ENCODE measurements at regions not wholly inside any gene's neighbourhood (a gene's known extent, or its start where the extent isn't known, plus 50 kb on each side); places are given as distances from the start of the nearest gene placed in this dataset.

DNA sequence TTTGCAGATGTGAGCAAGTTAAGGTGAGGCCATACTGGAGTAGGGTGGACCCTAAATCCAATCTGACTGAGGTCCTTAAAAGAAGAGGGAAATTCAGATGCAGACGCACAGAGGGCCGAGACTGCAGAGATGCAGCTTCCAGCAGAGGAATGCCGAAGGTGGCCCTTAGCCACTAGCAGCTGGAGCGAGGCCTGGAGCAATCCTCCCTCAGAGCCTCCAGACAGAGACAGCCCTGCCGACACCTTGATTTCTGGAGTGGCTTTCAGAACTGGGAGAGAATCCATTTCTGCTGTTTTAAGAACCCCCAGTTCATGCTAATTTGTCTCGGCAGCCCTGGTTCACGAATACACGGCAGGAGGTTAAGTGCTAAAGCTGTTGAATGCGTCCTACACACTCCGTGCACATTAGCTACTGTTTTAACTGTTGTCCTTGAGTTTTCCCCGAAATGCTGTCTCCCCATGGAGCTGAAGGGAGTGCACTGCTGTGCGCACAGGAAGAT lies 135.5 kb downstream of the IRF8 start:
- no peak for DNase-seq (ENCODE audit: low read depth)

DNA sequence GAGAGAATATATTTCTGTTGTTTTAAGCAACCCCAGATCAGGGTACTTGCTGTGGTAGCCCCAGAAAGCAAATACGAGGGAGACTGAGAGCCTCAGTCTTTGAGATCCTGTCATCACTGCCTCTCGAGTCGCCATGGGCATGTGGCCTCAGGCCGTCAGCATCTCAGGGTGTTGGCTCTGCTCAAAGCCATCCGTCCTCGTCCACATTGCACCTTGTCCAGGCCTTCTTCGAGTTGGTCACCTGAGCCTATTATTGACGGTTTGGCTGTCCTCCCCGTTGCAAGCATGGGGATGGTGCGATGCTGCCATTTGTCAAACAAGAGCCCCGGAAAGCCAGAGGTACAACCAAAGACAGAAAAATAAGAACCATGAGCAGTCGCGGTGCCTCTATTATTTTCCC lies 136.9 kb downstream of the IRF8 start:
- TF ChIP-seq, protein P1, sequence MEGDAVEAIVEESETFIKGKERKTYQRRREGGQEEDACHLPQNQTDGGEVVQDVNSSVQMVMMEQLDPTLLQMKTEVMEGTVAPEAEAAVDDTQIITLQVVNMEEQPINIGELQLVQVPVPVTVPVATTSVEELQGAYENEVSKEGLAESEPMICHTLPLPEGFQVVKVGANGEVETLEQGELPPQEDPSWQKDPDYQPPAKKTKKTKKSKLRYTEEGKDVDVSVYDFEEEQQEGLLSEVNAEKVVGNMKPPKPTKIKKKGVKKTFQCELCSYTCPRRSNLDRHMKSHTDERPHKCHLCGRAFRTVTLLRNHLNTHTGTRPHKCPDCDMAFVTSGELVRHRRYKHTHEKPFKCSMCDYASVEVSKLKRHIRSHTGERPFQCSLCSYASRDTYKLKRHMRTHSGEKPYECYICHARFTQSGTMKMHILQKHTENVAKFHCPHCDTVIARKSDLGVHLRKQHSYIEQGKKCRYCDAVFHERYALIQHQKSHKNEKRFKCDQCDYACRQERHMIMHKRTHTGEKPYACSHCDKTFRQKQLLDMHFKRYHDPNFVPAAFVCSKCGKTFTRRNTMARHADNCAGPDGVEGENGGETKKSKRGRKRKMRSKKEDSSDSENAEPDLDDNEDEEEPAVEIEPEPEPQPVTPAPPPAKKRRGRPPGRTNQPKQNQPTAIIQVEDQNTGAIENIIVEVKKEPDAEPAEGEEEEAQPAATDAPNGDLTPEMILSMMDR (IDR thresholded peaks at IDR 0.05; ENCODE audit: insufficient read depth, low read length), result no peak
- no peak for DNase-seq (ENCODE audit: low read depth)
- H3K4me3 ChIP-seq (ENCODE audit: low read depth, low read length), result no peak overlapping the region

More for the DNA sequence above, 135.5 kb downstream of the IRF8 start:
- TF ChIP-seq, protein P1 (IDR thresholded peaks at IDR 0.05; ENCODE audit: insufficient read depth, low read length), result no peak
- no peak overlapping the region for H3K4me3 ChIP-seq (ENCODE audit: low read depth, low read length)

DNA sequence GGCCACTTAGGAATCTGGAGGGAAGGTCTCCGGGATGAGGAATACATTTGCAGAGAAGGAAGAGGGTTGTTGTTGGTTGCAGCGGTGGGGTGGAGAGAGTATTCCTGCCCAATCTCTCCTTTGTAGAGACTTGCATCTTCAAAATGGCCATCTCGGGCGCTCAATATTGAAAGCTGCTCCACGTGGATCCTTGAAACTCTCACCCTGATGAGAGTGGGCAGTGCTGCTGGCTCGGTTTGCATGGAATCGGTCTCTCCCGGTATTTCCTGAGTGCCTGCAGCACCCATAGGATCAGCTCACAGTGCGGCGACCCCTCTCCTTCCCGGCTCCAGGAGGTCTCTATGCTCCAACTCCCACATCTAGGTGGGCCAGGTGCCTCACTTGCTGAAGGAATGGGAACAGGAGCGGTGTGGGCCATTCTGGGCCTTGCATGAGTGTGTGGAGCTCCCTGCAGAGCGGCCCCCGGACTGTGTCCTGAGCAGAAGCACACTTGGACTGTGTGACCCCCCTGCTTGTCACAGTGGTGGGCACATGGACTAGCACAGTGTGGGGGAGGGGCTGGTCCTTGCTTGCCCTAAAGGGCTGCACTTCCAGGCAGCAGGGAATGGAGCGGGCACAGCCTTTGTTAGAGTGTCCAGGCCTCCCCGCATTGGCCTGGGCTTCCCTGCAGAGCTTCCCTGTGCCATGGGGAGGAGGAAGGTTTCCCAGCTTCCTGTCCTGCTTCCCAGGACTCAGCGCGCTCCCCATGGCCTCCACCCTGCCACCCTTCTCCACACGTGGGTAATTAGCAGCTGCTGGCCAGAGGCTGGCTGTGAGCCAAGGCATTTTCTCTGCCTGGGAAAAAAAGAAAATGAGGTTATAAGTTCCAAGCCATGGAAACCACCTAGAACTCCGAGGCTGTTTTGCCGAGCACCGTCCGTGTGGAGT lies 139.3 kb downstream of the IRF8 start:
- no peak overlapping the region for H3K4me3 ChIP-seq (ENCODE audit: low read depth, low read length)
- TF ChIP-seq, protein P1 (IDR thresholded peaks at IDR 0.05; ENCODE audit: insufficient read depth, low read length), result no peak
- DNase-seq (ENCODE audit: low read depth), result no peak

DNA sequence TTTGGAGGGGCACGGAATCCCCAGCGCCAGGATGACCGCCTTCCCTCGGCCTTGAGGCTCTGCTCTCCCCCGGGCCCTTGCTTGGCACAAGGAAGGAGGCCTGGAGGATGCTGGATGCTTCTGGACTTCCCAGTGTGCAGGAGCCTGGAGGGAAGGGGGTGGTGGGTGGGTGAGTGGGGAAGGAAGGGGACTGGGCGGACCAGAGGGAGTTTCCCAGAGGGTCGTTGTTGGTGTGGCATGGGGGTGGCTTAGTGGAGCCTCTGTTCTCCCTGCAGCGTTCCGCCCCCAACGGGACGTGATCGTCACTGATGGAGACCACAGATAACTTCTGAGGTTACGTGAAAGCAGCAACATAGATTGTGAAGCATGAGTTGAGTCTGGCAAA lies 140.0 kb downstream of the IRF8 start:
- DNase-seq (ENCODE audit: low read depth), result no peak
- TF ChIP-seq, protein P1 (IDR thresholded peaks at IDR 0.05; ENCODE audit: insufficient read depth, low read length), result no peak
- no peak overlapping the region for H3K4me3 ChIP-seq (ENCODE audit: low read depth, low read length)

DNA sequence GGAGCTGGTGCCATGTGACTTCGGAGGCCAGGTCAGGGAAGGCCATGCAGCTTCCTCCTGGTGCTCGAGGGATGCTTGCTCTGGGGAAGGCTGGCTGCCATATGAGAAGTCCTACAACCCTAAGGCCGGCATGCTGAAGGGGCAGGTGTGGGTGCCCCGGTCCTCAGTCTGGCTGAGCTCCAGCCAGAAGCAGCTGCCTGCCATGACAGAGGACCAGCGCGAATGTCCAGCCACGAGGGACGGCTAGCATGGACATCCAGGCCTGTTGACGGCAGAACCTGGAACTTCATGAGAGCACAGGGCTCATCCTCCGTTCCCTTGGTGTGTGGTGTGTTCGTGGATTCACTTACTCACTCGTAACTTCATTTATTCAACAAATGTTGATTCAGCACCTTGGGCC lies 140.6 kb downstream of the IRF8 start:
- DNase-seq (ENCODE audit: low read depth), result no peak
- TF ChIP-seq, protein P1 (IDR thresholded peaks at IDR 0.05; ENCODE audit: insufficient read depth, low read length), result no peak
- no peak overlapping the region for H3K4me3 ChIP-seq (ENCODE audit: low read depth, low read length)

DNA sequence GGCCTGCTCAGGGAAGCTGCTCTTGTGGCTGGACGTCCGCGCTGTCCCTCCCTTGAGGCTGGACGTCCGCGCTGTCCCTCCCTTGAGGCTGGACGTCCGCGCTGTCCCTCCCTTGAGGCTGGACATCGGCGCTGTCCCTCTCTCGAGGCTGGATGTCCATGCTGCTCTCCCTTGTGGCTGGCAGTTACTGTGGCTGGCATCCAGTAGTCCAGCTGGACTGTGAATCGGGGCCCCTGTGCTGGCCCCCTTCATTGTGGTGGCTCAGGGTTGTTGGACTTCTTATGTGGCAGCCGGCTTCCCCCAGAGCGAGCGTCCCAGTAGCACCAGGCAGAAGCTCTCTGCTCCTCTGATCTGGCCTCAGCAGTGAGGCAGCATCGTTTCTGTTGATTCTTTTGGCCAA lies 141.5 kb downstream of the IRF8 start:
- TF ChIP-seq, protein P1 (IDR thresholded peaks at IDR 0.05; ENCODE audit: insufficient read depth, low read length), result no peak
- no peak overlapping the region for H3K4me3 ChIP-seq (ENCODE audit: low read depth, low read length)
- no peak for DNase-seq (ENCODE audit: low read depth)

Data from fibroblast of the aortic adventitia (primary cell).